ENCODE measurements at regions not wholly inside any gene's neighbourhood (a gene's known extent, or its start where the extent isn't known, plus 50 kb on each side); places are given as distances from the start of the nearest gene placed in this dataset.

GRCh38 chr14:87252103-87252502 lies 740.9 kb downstream of the GALC start:
- no peak for TF ChIP-seq CTCF (IDR thresholded peaks at IDR 0.05)
- no peak for TF ChIP-seq POLR2A (IDR thresholded peaks at IDR 0.05)

Data from right lobe of liver (tissue), 4 donors.